Endothelial cell of umbilical vein (primary cell): ENCODE measurements at regions not wholly inside any gene's neighbourhood (a gene's known extent, or its start where the extent isn't known, plus 50 kb on each side); places are given as distances from the start of the nearest gene placed in this dataset.

Source experiments
- BruUV-seq: library from RNA; stranded (reverse); fragments of 400-500 nt; replicated peaks from 2 replicates; lab custom pipeline; 2021; lab: Mats Ljungman, UMichigan
- CTCF ChIA-PET: fragments of 300-600, 350-600 bp; sonication (Branson Sonifier 250); formaldehyde crosslinking; loops from one replicate; lab custom pipeline; 2021; ENCODE audit warnings: antibody characterized with exemption, inconsistent platforms; lab: Charles Lee
- POLR2A ChIA-PET: fragments of 300-600, 350-600 bp; sonication (Branson Sonifier 250); formaldehyde crosslinking; loops from one replicate; lab custom pipeline; 2021; ENCODE audit warnings: antibody characterized with exemption, inconsistent platforms; lab: Charles Lee
- DNase-seq: peaks from one replicate; pipeline ENCODE4 v3.0.0-alpha.2; 2011; ENCODE audit warnings: low read depth, low spot score
- FAIRE-seq: peaks from 2 replicates; lab custom pipeline; 2011; peaks lifted over from hg19 to GRCh38; lab: Jason Lieb, UNC
- H2AFZ ChIP-seq: 2 replicates; pipeline ENCODE4 v1.6.0; 2012; ENCODE audit warnings: low read depth, low read length, control low read depth, inconsistent platforms
- H3K27ac ChIP-seq: 2 replicates; pipeline ENCODE4 v1.5.1; 2011; ENCODE audit warnings: low read depth, mild to moderate bottlenecking, control low read depth, low read length, moderate library complexity; ENCODE audit not compliant: insufficient read depth
- H3K27me3 ChIP-seq, 2 experiments: 2 replicates each; pipeline versions ENCODE4 v1.6.0 to v1.6.1; 2011; ENCODE audit warnings: low read length in 2 of 2, mixed read lengths in 1 of 2; ENCODE audit not compliant: control insufficient read depth in 2 of 2, insufficient read depth in 2 of 2
- H3K36me3 ChIP-seq, 2 experiments: 2 replicates in 1 of 2; 3 replicates in 1 of 2; pipeline ENCODE4 v1.5.1; 2011; ENCODE audit warnings: low read length in 2 of 2, mild to moderate bottlenecking in 1 of 2, moderate library complexity in 1 of 2; ENCODE audit not compliant: control insufficient read depth in 2 of 2, insufficient read depth in 2 of 2; ENCODE audit errors: extremely low read depth in 1 of 2
- H3K4me1 ChIP-seq: 3 replicates; pipeline ENCODE4 v1.5.1; 2011; ENCODE audit warnings: mild to moderate bottlenecking, low read length; ENCODE audit not compliant: control insufficient read depth, insufficient read depth; ENCODE audit errors: extremely low read depth
- H3K4me2 ChIP-seq: 2 replicates; pipeline ENCODE4 v1.6.1; 2011; ENCODE audit warnings: low read length, control low read depth, mixed read lengths; ENCODE audit not compliant: insufficient read depth
- H3K4me3 ChIP-seq, 3 experiments: fragments of 200-600 bp in 1 of 3; sonication (generic), shearing (Covaris generic) in 1 of 3; replicated peaks in 1 of 3; 2 replicates each; pipeline ENCODE4 v1.5.1; 2011 to 2016; ENCODE audit warnings: control low read depth in 3 of 3, low read length in 3 of 3, mild to moderate bottlenecking in 2 of 3, inconsistent platforms in 1 of 3, low read depth in 1 of 3, moderate library complexity in 1 of 3; ENCODE audit not compliant: insufficient read depth in 1 of 3
- H3K79me2 ChIP-seq: 2 replicates; pipeline ENCODE4 v1.6.0; 2012; ENCODE audit warnings: low read length, inconsistent platforms; ENCODE audit not compliant: control insufficient read depth, insufficient read depth
- H3K9ac ChIP-seq: replicated peaks from 2 replicates; pipeline ENCODE3; 2011; ENCODE audit warnings: low read length, control low read depth; ENCODE audit not compliant: insufficient read depth; ENCODE audit errors: extremely low read depth
- H3K9me1 ChIP-seq: replicated peaks from 3 replicates; pipeline ENCODE4 v1.6.0; 2011; ENCODE audit warnings: mild to moderate bottlenecking, low read length; ENCODE audit not compliant: control insufficient read depth, insufficient read depth; ENCODE audit errors: extremely low read depth
- H3K9me3 ChIP-seq: replicated peaks from 2 replicates; pipeline ENCODE4 v1.5.1; 2012; ENCODE audit warnings: low read length, inconsistent platforms; ENCODE audit not compliant: control insufficient read depth, insufficient read depth
- H4K20me1 ChIP-seq: replicated peaks from 2 replicates; pipeline ENCODE3; 2011; ENCODE audit warnings: mild to moderate bottlenecking, low read length; ENCODE audit not compliant: control insufficient read depth, insufficient read depth; ENCODE audit errors: extremely low read depth
- EZH2 ChIP-seq: IDR thresholded peaks from 2 replicates; pipeline ENCODE4 v1.6.1; 2012; ENCODE audit warnings: borderline replicate concordance, low read depth, mild to moderate bottlenecking, moderate library complexity, low read length, inconsistent platforms; ENCODE audit not compliant: severe bottlenecking
- FOS ChIP-seq: IDR thresholded peaks from 2 replicates; pipeline ENCODE4 v1.6.1; 2011; ENCODE audit warnings: mild to moderate bottlenecking, low read length, moderate library complexity, borderline replicate concordance; ENCODE audit not compliant: insufficient read depth
- GATA2 ChIP-seq: IDR thresholded peaks from 2 replicates; pipeline ENCODE4 v1.7.0; 2011; ENCODE audit warnings: low read depth, mild to moderate bottlenecking, moderate library complexity, mixed read lengths, low read length; ENCODE audit not compliant: insufficient read length, insufficient read depth
- JUN ChIP-seq: IDR thresholded peaks from 2 replicates; pipeline ENCODE4 v1.6.1; 2011; ENCODE audit warnings: borderline replicate concordance, low read depth; ENCODE audit not compliant: insufficient read length, insufficient read depth
- MYC ChIP-seq: IDR thresholded peaks from one replicate; pipeline ENCODE4 v1.6.1; 2011; ENCODE audit warnings: mild to moderate bottlenecking, low read depth, low read length
- POLR2A ChIP-seq: IDR thresholded peaks from 2 replicates; pipeline ENCODE4 v1.6.1; 2012; ENCODE audit warnings: low read depth, mild to moderate bottlenecking, control low read depth, low read length
- POLR2AphosphoS5 ChIP-seq: IDR thresholded peaks from 2 replicates; pipeline ENCODE4 v1.6.1; 2012; ENCODE audit warnings: low read depth, mild to moderate bottlenecking, control low read depth, low read length, moderate library complexity; ENCODE audit not compliant: insufficient read depth
- dilution Hi-C: fragments of 300-500 bp; cut with MboI; formaldehyde crosslinking; loops from one replicate; pipeline ENCODE4 v1.15.0; 2019; ENCODE audit warnings: low sequenced_read_pairs; ENCODE audit not compliant: extremely low pct_ligation_motif_present
- intact Hi-C: fragments of 100-400 bp; cut with micrococcal nuclease; formaldehyde crosslinking; loops from one replicate; pipeline ENCODE4 v1.10.0; 2022
- TF ChIP-seq, protein P1 (sequence below): IDR thresholded peaks from 2 replicates; pipeline ENCODE4 v1.6.1; 2011; ENCODE audit not compliant: insufficient read depth, insufficient read length
- TF ChIP-seq, protein P2 (sequence below), 2 donors: IDR thresholded peaks; 1 replicate in 1 of 2; 2 replicates in 1 of 2; pipeline ENCODE4 v1.5.1; 2011; ENCODE audit warnings: low read length in 2 of 2, mild to moderate bottlenecking in 2 of 2, moderate library complexity in 2 of 2, control low read depth in 1 of 2, inconsistent platforms in 1 of 2, low read depth in 1 of 2; ENCODE audit not compliant: insufficient read depth in 1 of 2; ENCODE audit errors: extremely low read depth in 1 of 2

DNA sequence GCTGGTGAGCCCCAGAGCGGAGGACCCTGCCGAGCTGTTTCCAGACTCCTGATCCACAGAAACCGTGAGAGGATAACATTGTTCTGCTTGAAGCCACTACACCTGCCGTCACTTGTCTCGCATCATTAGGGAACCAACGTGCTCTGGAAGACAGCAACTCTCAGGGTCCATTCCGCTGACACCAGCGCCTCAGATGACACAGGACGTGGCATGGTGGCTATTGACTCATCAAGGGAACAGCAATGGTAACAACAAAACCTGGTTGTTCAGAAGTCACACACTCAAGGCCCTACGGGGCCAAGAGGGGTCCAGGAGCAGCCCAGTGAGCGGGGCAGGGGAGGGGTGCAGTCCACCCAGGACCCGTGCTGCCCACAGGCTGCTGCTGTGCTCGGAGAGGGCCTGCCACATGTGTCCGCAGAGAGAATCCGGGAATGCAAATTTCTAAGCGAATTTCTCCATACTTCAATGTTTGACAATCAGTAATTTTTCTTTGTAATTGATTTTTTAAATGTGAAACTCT, 110.4 kb downstream of the TTLL2 start:
- Histone ChIP-seq H2AFZ (no peak overlapping the region), H3K4me2 (no peak overlapping the region), H4K20me1 (no peaks in the 10 kb centered on the region), H3K36me3 (no peaks in the 10 kb centered on the region), H3K9me3 (no peaks in the 10 kb centered on the region), H3K9ac (no peak overlapping the region), H3K4me3 (no peak overlapping the region), H3K27me3 (no peaks in the 10 kb centered on the region), H3K4me1 (no peaks in the 10 kb centered on the region), H3K27ac (no peak overlapping the region), H3K79me2 (no peaks in the 10 kb centered on the region), H3K9me1 (no peaks in the 10 kb centered on the region)
- ChIA-PET CTCF (no interaction called here), POLR2A (no interaction called here)
- DNase-seq: no peak
- intact Hi-C loops (no loop called here), dilution Hi-C loops (no loop called here)
- FAIRE-seq: no peak
- no peak for TF ChIP-seq MYC
- no peak for TF ChIP-seq GATA2
- no peak for TF ChIP-seq POLR2AphosphoS5
- no peak for TF ChIP-seq EZH2
- TF ChIP-seq JUN: no peak
- BruUV-seq: no TSS peak

DNA sequence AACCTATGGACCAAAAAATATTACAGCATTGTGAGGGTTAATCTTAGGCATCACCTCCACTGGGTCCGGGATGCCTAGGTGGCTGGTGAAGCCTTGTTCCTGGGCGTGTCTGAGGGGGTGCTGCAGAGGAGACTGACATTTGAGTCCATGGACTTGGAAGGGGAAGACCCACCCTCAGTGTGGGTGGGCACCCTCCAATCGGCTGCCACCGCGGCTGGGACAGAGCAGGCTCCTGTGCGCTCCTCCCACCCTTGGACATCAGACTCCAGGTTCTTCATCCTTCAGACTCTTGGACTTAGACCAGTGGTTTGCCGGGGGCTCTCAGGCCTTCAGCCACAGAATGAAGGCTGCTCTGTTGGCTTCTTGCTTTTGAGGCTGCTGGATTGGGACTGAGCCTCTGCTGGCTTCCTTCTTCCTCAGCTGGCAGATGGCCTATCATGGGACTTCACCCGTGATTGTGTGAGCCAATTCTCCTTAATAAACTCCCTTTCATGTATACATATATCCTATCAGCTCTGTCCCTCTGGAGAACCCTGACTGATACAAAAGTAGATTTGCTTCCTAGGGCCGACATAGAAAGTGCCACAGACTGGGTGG, 113.1 kb downstream of the TTLL2 start:
- Histone ChIP-seq H3K79me2 (no peaks in the 10 kb centered on the region), H3K9ac (no peak overlapping the region), H3K4me2 (no peak overlapping the region), H3K27ac (no peak overlapping the region), H3K27me3 (peaks cover 0 to 2% of the 10 kb centered on the region in 2 experiments), H3K9me1 (no peaks in the 10 kb centered on the region), H4K20me1 (no peaks in the 10 kb centered on the region), H3K36me3 (no peaks in the 10 kb centered on the region), H3K4me3 (no peak overlapping the region), H3K9me3 (no peaks in the 10 kb centered on the region), H3K4me1 (no peaks in the 10 kb centered on the region), H2AFZ (no peak overlapping the region)
- intact Hi-C loops: no loop called here
- TF ChIP-seq JUN (no peak), MYC (no peak), FOS (no peak), GATA2 (no peak), POLR2A (no peak), EZH2 (no peak), POLR2AphosphoS5 (no peak)
- TF ChIP-seq, protein P1, sequence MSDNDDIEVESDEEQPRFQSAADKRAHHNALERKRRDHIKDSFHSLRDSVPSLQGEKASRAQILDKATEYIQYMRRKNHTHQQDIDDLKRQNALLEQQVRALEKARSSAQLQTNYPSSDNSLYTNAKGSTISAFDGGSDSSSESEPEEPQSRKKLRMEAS: no peak
- TF ChIP-seq, protein P2, sequence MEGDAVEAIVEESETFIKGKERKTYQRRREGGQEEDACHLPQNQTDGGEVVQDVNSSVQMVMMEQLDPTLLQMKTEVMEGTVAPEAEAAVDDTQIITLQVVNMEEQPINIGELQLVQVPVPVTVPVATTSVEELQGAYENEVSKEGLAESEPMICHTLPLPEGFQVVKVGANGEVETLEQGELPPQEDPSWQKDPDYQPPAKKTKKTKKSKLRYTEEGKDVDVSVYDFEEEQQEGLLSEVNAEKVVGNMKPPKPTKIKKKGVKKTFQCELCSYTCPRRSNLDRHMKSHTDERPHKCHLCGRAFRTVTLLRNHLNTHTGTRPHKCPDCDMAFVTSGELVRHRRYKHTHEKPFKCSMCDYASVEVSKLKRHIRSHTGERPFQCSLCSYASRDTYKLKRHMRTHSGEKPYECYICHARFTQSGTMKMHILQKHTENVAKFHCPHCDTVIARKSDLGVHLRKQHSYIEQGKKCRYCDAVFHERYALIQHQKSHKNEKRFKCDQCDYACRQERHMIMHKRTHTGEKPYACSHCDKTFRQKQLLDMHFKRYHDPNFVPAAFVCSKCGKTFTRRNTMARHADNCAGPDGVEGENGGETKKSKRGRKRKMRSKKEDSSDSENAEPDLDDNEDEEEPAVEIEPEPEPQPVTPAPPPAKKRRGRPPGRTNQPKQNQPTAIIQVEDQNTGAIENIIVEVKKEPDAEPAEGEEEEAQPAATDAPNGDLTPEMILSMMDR (IDR thresholded peaks at IDR 0.05; ENCODE audit: extremely low read depth in 1 of 2, insufficient read depth in 1 of 2, low read depth in 1 of 2, low read length in 2 of 2): no peak
- CTCF ChIA-PET: no interaction called here
- POLR2A ChIA-PET: no interaction called here
- DNase-seq: no peak
- dilution Hi-C loops: no loop called here
- no peak for FAIRE-seq
- no TSS peak for BruUV-seq
